ENCODE measurements at regions not wholly inside any gene's neighbourhood (a gene's known extent, or its start where the extent isn't known, plus 50 kb on each side); places are given as distances from the start of the nearest gene placed in this dataset.

GRCh38 chr15:45743426-45744235 is 108.8 kb downstream of the SQOR start:
- no peak for TF ChIP-seq CTCF (IDR thresholded peaks at IDR 0.05; ENCODE audit: insufficient read depth, low read depth, low read length, missing control alignments)
- no peak overlapping the region for H3K4me3 ChIP-seq (ENCODE audit: low read depth, low read length)

GRCh38 chr15:45744236-45744589 is 109.4 kb downstream of the SQOR start:
- TF ChIP-seq CTCF (IDR thresholded peaks at IDR 0.05; ENCODE audit: insufficient read depth, low read depth, low read length, missing control alignments): no peak
- H3K4me3 ChIP-seq (ENCODE audit: low read depth, low read length): no peak overlapping the region
- DNase-seq (ENCODE audit: low read depth): no peak

More at GRCh38 chr15:45743426-45744235, 108.8 kb downstream of the SQOR start:
- DNase-seq (ENCODE audit: low read depth): no peak

- TF ChIP-seq CTCF (IDR thresholded peaks at IDR 0.05; ENCODE audit: insufficient read depth, low read depth, low read length, missing control alignments): no peak
- H3K4me3 ChIP-seq (ENCODE audit: low read depth, low read length): no peak overlapping the region
- DNase-seq (ENCODE audit: low read depth): no peak
Measured at GRCh38 chr15:45747426-45747825, 112.6 kb downstream of the SQOR start.

GRCh38 chr15:45751629-45752028 is 116.8 kb downstream of the SQOR start:
- no peak for TF ChIP-seq CTCF (IDR thresholded peaks at IDR 0.05; ENCODE audit: insufficient read depth, low read depth, low read length, missing control alignments)
- no peak overlapping the region for H3K4me3 ChIP-seq (ENCODE audit: low read depth, low read length)
- DNase-seq (ENCODE audit: low read depth): no peak

GRCh38 chr15:45759936-45760335 is 125.1 kb downstream of the SQOR start:
- no peak for DNase-seq (ENCODE audit: low read depth)
- TF ChIP-seq CTCF (IDR thresholded peaks at IDR 0.05; ENCODE audit: insufficient read depth, low read depth, low read length, missing control alignments): no peak

GRCh38 chr15:45762726-45763125 is 127.9 kb downstream of the SQOR start:
- no peak for TF ChIP-seq CTCF (IDR thresholded peaks at IDR 0.05; ENCODE audit: insufficient read depth, low read depth, low read length, missing control alignments)
- H3K4me3 ChIP-seq (ENCODE audit: low read depth, low read length): no peak overlapping the region
- DNase-seq (ENCODE audit: low read depth): no peak

More at GRCh38 chr15:45759936-45760335, 125.1 kb downstream of the SQOR start:
- no peak overlapping the region for H3K4me3 ChIP-seq (ENCODE audit: low read depth, low read length)
